ENCODE measurements at regions not wholly inside any gene's neighbourhood (a gene's known extent, or its start where the extent isn't known, plus 50 kb on each side); places are given as distances from the start of the nearest gene placed in this dataset.

DNA sequence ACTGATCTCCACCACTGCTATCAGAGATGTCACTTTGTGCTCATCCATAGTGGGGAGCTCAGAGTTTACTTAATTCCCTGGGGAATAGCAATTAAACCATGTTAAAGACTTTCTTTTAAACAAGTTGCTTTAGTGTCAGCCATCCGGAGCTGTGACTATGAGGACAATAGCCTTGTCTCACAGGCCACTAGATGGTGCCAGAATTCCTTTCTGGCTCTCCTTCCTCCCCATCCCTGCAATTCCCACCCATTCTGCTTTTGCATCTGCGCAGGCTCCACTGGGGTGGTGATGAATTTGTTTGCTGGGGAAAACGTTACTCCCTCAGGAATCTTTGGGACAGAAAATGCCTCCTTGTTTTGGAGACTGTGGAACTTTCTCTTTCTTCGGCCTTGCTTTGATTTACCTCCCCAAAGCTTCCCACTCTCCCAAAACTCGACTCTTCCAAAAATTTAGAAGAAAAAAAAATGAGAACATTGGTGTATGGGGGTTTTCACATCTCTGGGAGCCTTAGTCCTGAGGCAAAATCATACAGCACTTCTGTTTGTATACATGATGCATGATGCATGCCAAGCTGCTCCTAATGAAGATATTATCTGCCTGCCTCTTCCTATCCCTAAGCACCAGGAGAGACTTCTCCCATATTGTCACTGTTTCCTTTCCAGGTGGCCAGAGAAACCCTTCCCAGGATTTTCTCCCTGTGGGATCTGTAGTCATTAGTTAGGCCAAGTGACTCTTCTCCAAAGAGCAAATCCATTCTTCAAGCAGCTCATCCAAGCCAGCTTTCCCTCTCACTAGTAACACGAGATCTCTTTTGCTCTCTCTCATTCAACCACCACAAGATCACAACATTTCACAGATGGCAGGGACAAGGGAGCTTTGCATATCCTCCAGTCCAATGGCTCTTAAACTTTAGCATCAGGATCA, 466.1 kb downstream of the TLR4 start:
- H3K27me3 ChIP-seq (ENCODE audit: control insufficient read depth, insufficient read depth, low read length): no peaks in the 10 kb centered on the region
- H3K4me1 ChIP-seq (ENCODE audit: control insufficient read depth, insufficient read depth, low read length): no peaks in the 10 kb centered on the region
- H3K9ac ChIP-seq (ENCODE audit: low read depth, low read length): no peak overlapping the region
- H3K9me3 ChIP-seq (ENCODE audit: control insufficient read depth, insufficient read depth, low read length): no peaks in the 10 kb centered on the region
- H3K27ac ChIP-seq (ENCODE audit: low read depth, low read length): no peak overlapping the region
- no peak overlapping the region for H3K4me3 ChIP-seq (ENCODE audit: low read depth, low read length)
- H3K36me3 ChIP-seq (ENCODE audit: control insufficient read depth, insufficient read depth, low read length): no peaks in the 10 kb centered on the region

DNA sequence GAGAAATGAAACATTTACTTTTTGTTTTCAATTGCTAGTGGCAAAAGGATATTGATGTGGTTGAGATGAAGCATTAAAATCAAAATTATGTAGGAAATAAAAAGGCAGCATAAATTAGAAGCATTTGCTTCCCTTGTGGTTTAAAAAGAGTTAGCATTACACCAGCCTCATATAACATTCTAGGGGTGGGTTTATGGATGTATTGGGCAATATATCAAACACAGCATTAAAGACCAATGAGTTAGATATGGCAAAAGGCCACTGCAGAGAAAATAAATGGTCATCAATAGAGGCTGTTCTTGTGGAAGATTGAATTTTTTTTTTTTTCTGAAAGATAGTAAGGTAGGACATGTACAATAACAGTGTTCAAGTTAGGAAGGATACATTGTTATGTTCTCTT, 473.0 kb downstream of the TLR4 start:
- H3K9ac ChIP-seq (ENCODE audit: low read depth, low read length): no peak overlapping the region
- no peaks in the 10 kb centered on the region for H3K4me1 ChIP-seq (ENCODE audit: control insufficient read depth, insufficient read depth, low read length)
- no peak overlapping the region for H3K27ac ChIP-seq (ENCODE audit: low read depth, low read length)
- no peaks in the 10 kb centered on the region for H3K9me3 ChIP-seq (ENCODE audit: control insufficient read depth, insufficient read depth, low read length)
- no peaks in the 10 kb centered on the region for H3K36me3 ChIP-seq (ENCODE audit: control insufficient read depth, insufficient read depth, low read length)
- no peak overlapping the region for H3K4me3 ChIP-seq (ENCODE audit: low read depth, low read length)
- no peaks in the 10 kb centered on the region for H3K27me3 ChIP-seq (ENCODE audit: control insufficient read depth, insufficient read depth, low read length)

DNA sequence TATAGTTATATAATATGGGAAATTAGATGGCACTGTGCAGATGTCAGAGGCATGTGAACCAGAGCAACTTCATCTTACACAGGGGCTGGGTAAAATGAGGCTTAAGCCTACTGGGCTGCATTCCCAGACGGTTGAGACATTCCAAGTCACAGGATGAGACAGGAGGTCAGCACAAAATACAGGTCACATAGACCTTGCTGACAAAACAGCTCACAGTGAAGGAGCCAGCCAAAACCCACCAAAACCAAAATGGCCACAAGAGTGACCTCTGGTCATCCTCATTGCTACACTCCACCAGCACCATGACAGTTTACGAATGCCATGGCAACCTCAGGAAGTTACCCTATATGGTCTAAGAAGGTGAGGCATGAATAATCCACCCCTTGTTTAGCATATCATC, 479.4 kb downstream of the TLR4 start:
- Histone ChIP-seq H3K9ac (ENCODE audit: low read depth, low read length) (no peak overlapping the region), H3K4me1 (ENCODE audit: control insufficient read depth, insufficient read depth, low read length) (no peaks in the 10 kb centered on the region), H3K27me3 (ENCODE audit: control insufficient read depth, insufficient read depth, low read length) (no peaks in the 10 kb centered on the region), H3K9me3 (ENCODE audit: control insufficient read depth, insufficient read depth, low read length) (no peaks in the 10 kb centered on the region), H3K4me3 (ENCODE audit: low read depth, low read length) (no peak overlapping the region), H3K36me3 (ENCODE audit: control insufficient read depth, insufficient read depth, low read length) (no peaks in the 10 kb centered on the region), H3K27ac (ENCODE audit: low read depth, low read length) (no peak overlapping the region)

DNA sequence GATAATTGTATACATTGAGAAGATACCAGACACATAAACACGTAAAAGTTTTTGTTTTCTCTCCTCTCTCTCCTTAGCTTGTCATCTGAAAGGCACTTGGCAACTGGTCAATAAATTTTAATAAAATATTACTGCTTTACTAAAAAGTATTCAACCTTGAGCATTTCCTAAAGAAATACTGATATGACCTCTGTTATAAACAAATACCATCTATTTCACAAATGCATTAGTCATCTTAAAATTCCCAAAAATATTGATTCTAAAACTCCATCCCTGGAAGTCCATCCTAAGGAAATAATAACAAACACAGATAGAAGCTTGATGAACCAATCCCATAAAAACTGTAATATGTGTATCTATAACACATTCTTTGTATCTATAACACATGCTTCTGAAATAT, 483.2 kb downstream of the TLR4 start:
- Histone ChIP-seq H3K27me3 (ENCODE audit: control insufficient read depth, insufficient read depth, low read length) (no peaks in the 10 kb centered on the region), H3K4me3 (ENCODE audit: low read depth, low read length) (no peak overlapping the region), H3K9ac (ENCODE audit: low read depth, low read length) (no peak overlapping the region), H3K27ac (ENCODE audit: low read depth, low read length) (no peak overlapping the region), H3K36me3 (ENCODE audit: control insufficient read depth, insufficient read depth, low read length) (no peaks in the 10 kb centered on the region), H3K9me3 (ENCODE audit: control insufficient read depth, insufficient read depth, low read length) (no peaks in the 10 kb centered on the region), H3K4me1 (ENCODE audit: control insufficient read depth, insufficient read depth, low read length) (no peaks in the 10 kb centered on the region)

DNA sequence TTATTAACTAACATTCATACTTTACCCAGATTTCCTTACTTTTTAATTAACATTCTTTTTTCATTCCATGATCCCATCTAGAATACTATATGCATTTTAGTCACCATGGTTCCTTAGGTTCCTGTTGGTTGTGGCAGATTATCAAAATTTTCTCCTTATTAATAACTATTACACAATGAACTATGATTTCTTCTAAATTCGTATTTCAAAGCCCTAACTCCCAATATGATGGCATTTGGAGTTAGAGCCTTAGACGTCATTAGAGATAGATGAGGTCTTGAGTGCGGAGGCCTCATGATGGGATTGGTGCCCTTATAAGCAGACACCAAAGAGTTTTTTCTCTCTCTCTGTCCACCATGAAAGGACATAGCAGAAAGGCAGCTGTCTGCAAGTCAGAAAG, 485.4 kb downstream of the TLR4 start:
- Histone ChIP-seq H3K36me3 (ENCODE audit: control insufficient read depth, insufficient read depth, low read length) (no peaks in the 10 kb centered on the region), H3K27ac (ENCODE audit: low read depth, low read length) (no peak overlapping the region), H3K9me3 (ENCODE audit: control insufficient read depth, insufficient read depth, low read length) (no peaks in the 10 kb centered on the region), H3K4me1 (ENCODE audit: control insufficient read depth, insufficient read depth, low read length) (no peaks in the 10 kb centered on the region), H3K4me3 (ENCODE audit: low read depth, low read length) (no peak overlapping the region), H3K27me3 (ENCODE audit: control insufficient read depth, insufficient read depth, low read length) (no peaks in the 10 kb centered on the region), H3K9ac (ENCODE audit: low read depth, low read length) (no peak overlapping the region)

DNA sequence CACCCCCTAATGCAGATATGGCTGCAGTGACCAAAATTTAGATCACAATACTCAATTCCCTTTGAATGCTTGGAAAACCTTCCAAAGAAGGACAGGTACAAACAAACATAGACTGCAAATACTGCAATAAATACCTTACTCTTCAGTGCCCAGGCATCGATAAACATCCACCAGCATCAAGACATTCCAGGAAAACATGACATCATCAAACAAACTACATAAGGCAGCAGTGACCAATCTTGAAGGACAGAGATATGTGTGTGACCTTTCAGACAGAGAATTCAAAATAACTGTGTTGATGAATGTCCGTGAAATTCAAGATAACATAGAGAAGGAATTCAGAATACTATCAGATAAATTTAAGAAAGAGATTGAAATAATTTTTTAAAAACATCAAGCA, 488.6 kb downstream of the TLR4 start:
- Histone ChIP-seq H3K27me3 (ENCODE audit: control insufficient read depth, insufficient read depth, low read length) (no peaks in the 10 kb centered on the region), H3K9me3 (ENCODE audit: control insufficient read depth, insufficient read depth, low read length) (no peaks in the 10 kb centered on the region), H3K9ac (ENCODE audit: low read depth, low read length) (no peak overlapping the region), H3K4me3 (ENCODE audit: low read depth, low read length) (no peak overlapping the region), H3K27ac (ENCODE audit: low read depth, low read length) (no peak overlapping the region), H3K36me3 (ENCODE audit: control insufficient read depth, insufficient read depth, low read length) (no peaks in the 10 kb centered on the region), H3K4me1 (ENCODE audit: control insufficient read depth, insufficient read depth, low read length) (no peaks in the 10 kb centered on the region)

DNA sequence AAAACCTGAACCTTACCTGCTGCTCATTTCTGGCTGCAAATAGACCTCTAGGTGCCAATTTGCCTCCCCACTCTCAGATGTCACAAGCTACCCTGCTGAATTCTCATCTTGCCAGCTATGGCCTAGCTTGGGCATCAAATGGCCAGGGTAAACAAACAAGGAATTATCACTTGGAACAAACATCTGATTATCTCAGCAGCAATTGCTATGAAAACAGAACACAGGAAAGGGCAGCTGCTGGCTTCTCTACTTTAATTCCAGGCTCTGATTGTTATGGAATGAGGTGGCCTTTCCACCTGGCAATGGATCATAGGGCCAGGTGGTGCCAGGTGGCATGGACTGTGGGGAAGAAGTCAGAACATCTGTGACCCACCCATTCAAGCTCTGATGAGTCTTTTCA, 505.1 kb downstream of the TLR4 start:
- H3K27me3 ChIP-seq (ENCODE audit: control insufficient read depth, insufficient read depth, low read length): no peaks in the 10 kb centered on the region
- H3K9ac ChIP-seq (ENCODE audit: low read depth, low read length): no peak overlapping the region
- H3K27ac ChIP-seq (ENCODE audit: low read depth, low read length): no peak overlapping the region
- H3K4me1 ChIP-seq (ENCODE audit: control insufficient read depth, insufficient read depth, low read length): no peaks in the 10 kb centered on the region
- H3K9me3 ChIP-seq (ENCODE audit: control insufficient read depth, insufficient read depth, low read length): no peaks in the 10 kb centered on the region
- H3K36me3 ChIP-seq (ENCODE audit: control insufficient read depth, insufficient read depth, low read length): no peaks in the 10 kb centered on the region
- no peak overlapping the region for H3K4me3 ChIP-seq (ENCODE audit: low read depth, low read length)

DNA sequence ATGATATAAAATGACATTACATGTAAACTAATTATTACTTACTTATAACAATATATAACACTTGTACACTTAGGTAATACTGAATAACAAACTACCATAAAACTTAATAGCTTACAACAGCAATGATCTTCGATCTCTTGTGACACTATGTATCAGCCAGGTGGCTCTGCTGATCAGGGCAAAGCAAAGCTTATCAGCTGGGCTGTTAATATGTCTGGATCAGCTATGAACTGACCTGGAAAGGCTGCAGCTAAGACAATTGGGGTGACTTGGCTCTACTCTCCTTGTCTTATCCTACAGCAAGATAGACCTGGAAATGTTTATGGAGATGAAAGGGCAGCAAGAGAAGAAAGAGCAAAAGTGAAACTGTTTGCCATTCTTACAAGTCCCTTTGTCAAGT, 511.3 kb downstream of the TLR4 start:
- no peaks in the 10 kb centered on the region for H3K9me3 ChIP-seq (ENCODE audit: control insufficient read depth, insufficient read depth, low read length)
- no peak overlapping the region for H3K9ac ChIP-seq (ENCODE audit: low read depth, low read length)
- H3K4me3 ChIP-seq (ENCODE audit: low read depth, low read length): no peak overlapping the region
- no peak overlapping the region for H3K27ac ChIP-seq (ENCODE audit: low read depth, low read length)
- no peaks in the 10 kb centered on the region for H3K4me1 ChIP-seq (ENCODE audit: control insufficient read depth, insufficient read depth, low read length)
- H3K27me3 ChIP-seq (ENCODE audit: control insufficient read depth, insufficient read depth, low read length): no peaks in the 10 kb centered on the region
- no peaks in the 10 kb centered on the region for H3K36me3 ChIP-seq (ENCODE audit: control insufficient read depth, insufficient read depth, low read length)

DNA sequence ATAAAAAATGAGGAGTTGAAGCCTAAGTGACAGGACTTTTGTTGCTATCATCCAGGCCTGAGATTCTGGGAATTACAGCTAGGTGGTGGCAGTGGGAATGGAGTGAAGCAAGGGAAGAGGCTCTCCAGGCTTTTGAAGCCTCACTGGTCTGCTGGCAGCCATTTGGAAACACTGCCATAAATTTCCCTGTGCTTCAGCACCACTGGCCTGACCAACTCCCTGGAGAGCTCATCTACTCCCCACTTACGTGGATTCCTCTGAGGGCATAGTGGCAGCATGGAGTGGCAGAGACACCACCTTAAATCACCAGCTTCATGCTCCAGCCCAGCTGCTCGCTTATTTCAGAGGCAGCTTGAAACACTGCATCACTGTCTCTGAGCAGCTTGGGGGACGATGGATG, 518.2 kb downstream of the TLR4 start:
- Histone ChIP-seq H3K27me3 (ENCODE audit: control insufficient read depth, insufficient read depth, low read length) (no peaks in the 10 kb centered on the region), H3K4me1 (ENCODE audit: control insufficient read depth, insufficient read depth, low read length) (no peaks in the 10 kb centered on the region), H3K9me3 (ENCODE audit: control insufficient read depth, insufficient read depth, low read length) (no peaks in the 10 kb centered on the region), H3K27ac (ENCODE audit: low read depth, low read length) (no peak overlapping the region), H3K9ac (ENCODE audit: low read depth, low read length) (no peak overlapping the region), H3K36me3 (ENCODE audit: control insufficient read depth, insufficient read depth, low read length) (no peaks in the 10 kb centered on the region), H3K4me3 (ENCODE audit: low read depth, low read length) (no peak overlapping the region)

DNA sequence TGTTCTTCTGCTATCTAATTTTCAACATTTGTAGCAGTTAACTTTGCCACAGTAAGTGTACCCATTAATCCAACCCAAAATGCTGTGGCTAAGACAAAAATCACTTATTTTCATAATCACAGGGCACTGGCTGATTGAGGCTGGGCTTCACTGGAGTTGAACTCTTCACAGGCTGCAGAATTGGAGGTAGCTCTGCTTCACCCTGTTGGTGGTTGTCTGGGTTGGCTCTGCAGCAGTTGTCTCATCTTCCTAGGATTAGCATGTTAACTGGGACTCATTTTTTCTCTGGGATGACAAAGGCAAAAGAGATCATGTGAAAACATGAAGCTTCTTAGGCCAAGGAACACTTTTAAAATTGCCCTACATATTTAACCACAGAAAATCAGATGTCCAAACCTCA, 518.9 kb downstream of the TLR4 start:
- H3K9ac ChIP-seq (ENCODE audit: low read depth, low read length): no peak overlapping the region
- no peaks in the 10 kb centered on the region for H3K9me3 ChIP-seq (ENCODE audit: control insufficient read depth, insufficient read depth, low read length)
- no peak overlapping the region for H3K27ac ChIP-seq (ENCODE audit: low read depth, low read length)
- H3K4me1 ChIP-seq (ENCODE audit: control insufficient read depth, insufficient read depth, low read length): no peaks in the 10 kb centered on the region
- no peaks in the 10 kb centered on the region for H3K27me3 ChIP-seq (ENCODE audit: control insufficient read depth, insufficient read depth, low read length)
- no peaks in the 10 kb centered on the region for H3K36me3 ChIP-seq (ENCODE audit: control insufficient read depth, insufficient read depth, low read length)
- no peak overlapping the region for H3K4me3 ChIP-seq (ENCODE audit: low read depth, low read length)

DNA sequence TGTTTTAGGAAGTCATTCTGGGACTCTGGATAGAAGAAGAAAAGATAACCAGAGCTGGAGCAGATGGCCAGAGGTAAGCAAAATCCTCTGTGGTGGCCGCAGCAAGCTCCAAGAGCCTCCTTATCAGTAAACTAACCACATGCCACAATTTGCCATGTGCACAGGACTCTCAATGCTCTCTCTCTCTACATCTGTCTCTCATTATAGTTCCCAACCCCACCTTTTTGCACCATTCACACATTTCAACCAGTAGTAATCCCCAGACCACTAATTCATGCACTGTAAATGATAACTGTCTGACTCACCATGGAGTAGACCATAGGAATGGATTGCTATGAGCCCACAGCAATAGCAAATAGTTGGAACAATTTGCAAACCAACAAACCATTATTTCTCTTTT, 526.1 kb downstream of the TLR4 start:
- Histone ChIP-seq H3K36me3 (ENCODE audit: control insufficient read depth, insufficient read depth, low read length) (no peaks in the 10 kb centered on the region), H3K27me3 (ENCODE audit: control insufficient read depth, insufficient read depth, low read length) (no peaks in the 10 kb centered on the region), H3K27ac (ENCODE audit: low read depth, low read length) (no peak overlapping the region), H3K9me3 (ENCODE audit: control insufficient read depth, insufficient read depth, low read length) (no peaks in the 10 kb centered on the region), H3K4me1 (ENCODE audit: control insufficient read depth, insufficient read depth, low read length) (peaks cover 19% of the 10 kb centered on the region), H3K4me3 (ENCODE audit: low read depth, low read length) (no peak overlapping the region), H3K9ac (ENCODE audit: low read depth, low read length) (no peak overlapping the region)
